ENCODE measurements at regions not wholly inside any gene's neighbourhood (a gene's known extent, or its start where the extent isn't known, plus 50 kb on each side); places are given as distances from the start of the nearest gene placed in this dataset.

DNA sequence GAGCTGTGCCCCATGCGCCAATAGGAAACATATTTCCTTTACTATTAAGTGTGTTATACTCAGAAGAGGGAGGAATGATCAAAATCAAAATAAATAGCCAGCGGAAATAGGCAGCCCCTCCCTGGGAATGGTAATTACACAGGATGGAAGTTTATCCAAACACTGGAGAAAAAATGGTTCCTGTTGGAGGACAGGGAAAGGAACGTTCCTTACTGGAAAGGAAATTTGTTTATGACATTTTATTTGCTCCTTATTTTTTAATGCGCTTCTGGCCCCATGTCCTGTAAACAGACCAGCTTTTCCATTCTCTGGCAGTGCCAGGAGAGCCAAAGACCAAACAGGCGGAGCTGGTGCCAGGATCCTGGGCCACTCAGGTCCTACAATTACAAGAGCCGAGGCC, 273.7 kb downstream of the SOX9 start:
- H3K27me3 ChIP-seq (ENCODE audit: low read length): no peaks in the 10 kb centered on the region
- H3K79me2 ChIP-seq (ENCODE audit: insufficient read depth, low read length): no peaks in the 10 kb centered on the region
- no peaks in the 10 kb centered on the region for H3K36me3 ChIP-seq (ENCODE audit: low read length)
- H3K4me3 ChIP-seq (ENCODE audit: insufficient read depth, low read length, poor library complexity, severe bottlenecking): no peak overlapping the region
- no peaks in the 10 kb centered on the region for H3K9me3 ChIP-seq (ENCODE audit: insufficient read depth, low read length)
- H3K4me2 ChIP-seq (ENCODE audit: low read depth, low read length, poor library complexity, severe bottlenecking): no peak overlapping the region
- no peaks in the 10 kb centered on the region for H3K9me2 ChIP-seq (replicated peaks; ENCODE audit: insufficient read depth, low read length)
- no peak overlapping the region for H3K27ac ChIP-seq (ENCODE audit: low read depth, low read length)
- H4K20me1 ChIP-seq (ENCODE audit: low read depth, low read length): no peaks in the 10 kb centered on the region
- no peak overlapping the region for H3K9ac ChIP-seq (ENCODE audit: low read length)
- H3F3A ChIP-seq (ENCODE audit: insufficient read depth): no peaks in the 10 kb centered on the region
- H2AFZ ChIP-seq (ENCODE audit: low read depth, low read length, severe bottlenecking): no peak overlapping the region
- TF ChIP-seq EZH2phosphoT487 (conservative IDR thresholded peaks at IDR 0.05; ENCODE audit: low read length): no peak
- TF ChIP-seq, protein P1, sequence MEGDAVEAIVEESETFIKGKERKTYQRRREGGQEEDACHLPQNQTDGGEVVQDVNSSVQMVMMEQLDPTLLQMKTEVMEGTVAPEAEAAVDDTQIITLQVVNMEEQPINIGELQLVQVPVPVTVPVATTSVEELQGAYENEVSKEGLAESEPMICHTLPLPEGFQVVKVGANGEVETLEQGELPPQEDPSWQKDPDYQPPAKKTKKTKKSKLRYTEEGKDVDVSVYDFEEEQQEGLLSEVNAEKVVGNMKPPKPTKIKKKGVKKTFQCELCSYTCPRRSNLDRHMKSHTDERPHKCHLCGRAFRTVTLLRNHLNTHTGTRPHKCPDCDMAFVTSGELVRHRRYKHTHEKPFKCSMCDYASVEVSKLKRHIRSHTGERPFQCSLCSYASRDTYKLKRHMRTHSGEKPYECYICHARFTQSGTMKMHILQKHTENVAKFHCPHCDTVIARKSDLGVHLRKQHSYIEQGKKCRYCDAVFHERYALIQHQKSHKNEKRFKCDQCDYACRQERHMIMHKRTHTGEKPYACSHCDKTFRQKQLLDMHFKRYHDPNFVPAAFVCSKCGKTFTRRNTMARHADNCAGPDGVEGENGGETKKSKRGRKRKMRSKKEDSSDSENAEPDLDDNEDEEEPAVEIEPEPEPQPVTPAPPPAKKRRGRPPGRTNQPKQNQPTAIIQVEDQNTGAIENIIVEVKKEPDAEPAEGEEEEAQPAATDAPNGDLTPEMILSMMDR (IDR thresholded peaks at IDR 0.05; ENCODE audit: insufficient read depth, low read length, poor library complexity, severe bottlenecking): no peak

DNA sequence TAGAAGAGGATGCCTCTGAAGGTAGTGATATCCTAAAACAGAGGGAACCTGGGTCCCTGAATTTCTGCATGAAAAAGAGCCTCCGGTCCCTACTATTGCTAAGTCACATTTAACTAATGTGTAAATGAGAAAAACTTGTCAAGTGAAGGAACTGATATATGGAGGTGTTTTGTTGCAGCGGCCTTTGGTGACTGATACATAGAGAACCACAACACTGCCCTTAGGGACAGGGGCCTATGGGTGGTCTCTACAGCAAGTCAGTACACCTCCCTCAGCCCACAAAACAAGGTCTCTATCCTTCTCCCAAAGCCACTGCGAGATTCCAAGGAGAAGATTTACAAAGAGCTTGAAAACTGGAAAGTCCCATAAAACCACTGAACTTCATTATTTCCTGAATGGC, 275.3 kb downstream of the SOX9 start:
- Histone ChIP-seq H3K79me2 (ENCODE audit: insufficient read depth, low read length) (no peaks in the 10 kb centered on the region), H2AFZ (ENCODE audit: low read depth, low read length, severe bottlenecking) (no peak overlapping the region), H3K9me2 (replicated peaks; ENCODE audit: insufficient read depth, low read length) (no peaks in the 10 kb centered on the region), H4K20me1 (ENCODE audit: low read depth, low read length) (no peaks in the 10 kb centered on the region), H3K4me2 (ENCODE audit: low read depth, low read length, poor library complexity, severe bottlenecking) (no peak overlapping the region), H3K27ac (ENCODE audit: low read depth, low read length) (no peak overlapping the region), H3K36me3 (ENCODE audit: low read length) (no peaks in the 10 kb centered on the region), H3K9me3 (ENCODE audit: insufficient read depth, low read length) (no peaks in the 10 kb centered on the region), H3K27me3 (ENCODE audit: low read length) (no peaks in the 10 kb centered on the region), H3F3A (ENCODE audit: insufficient read depth) (no peaks in the 10 kb centered on the region), H3K4me3 (ENCODE audit: insufficient read depth, low read length, poor library complexity, severe bottlenecking) (no peak overlapping the region), H3K9ac (ENCODE audit: low read length) (no peak overlapping the region)
- TF ChIP-seq EZH2phosphoT487 (conservative IDR thresholded peaks at IDR 0.05; ENCODE audit: low read length): no peak
- TF ChIP-seq, protein P1 (IDR thresholded peaks at IDR 0.05; ENCODE audit: insufficient read depth, low read length, poor library complexity, severe bottlenecking): no peak

- H3K9me2 ChIP-seq (replicated peaks; ENCODE audit: insufficient read depth, low read length): no peaks in the 10 kb centered on the region
- H3K4me2 ChIP-seq (ENCODE audit: low read depth, low read length, poor library complexity, severe bottlenecking): no peak overlapping the region
- no peak overlapping the region for H3K27ac ChIP-seq (ENCODE audit: low read depth, low read length)
These were observed 276.4 kb downstream of the SOX9 start for GRCh38 chr17:72397223-72397667.

More at GRCh38 chr17:72397223-72397667, 276.4 kb downstream of the SOX9 start:
- H2AFZ ChIP-seq (ENCODE audit: low read depth, low read length, severe bottlenecking): no peak overlapping the region
- no peaks in the 10 kb centered on the region for H3F3A ChIP-seq (ENCODE audit: insufficient read depth)
- no peaks in the 10 kb centered on the region for H3K27me3 ChIP-seq (ENCODE audit: low read length)
- no peak overlapping the region for H3K4me3 ChIP-seq (ENCODE audit: insufficient read depth, low read length, poor library complexity, severe bottlenecking)
- no peaks in the 10 kb centered on the region for H3K79me2 ChIP-seq (ENCODE audit: insufficient read depth, low read length)
- no peaks in the 10 kb centered on the region for H3K9me3 ChIP-seq (ENCODE audit: insufficient read depth, low read length)
- TF ChIP-seq, protein P1 (IDR thresholded peaks at IDR 0.05; ENCODE audit: insufficient read depth, low read length, poor library complexity, severe bottlenecking): no peak
- TF ChIP-seq EZH2phosphoT487 (conservative IDR thresholded peaks at IDR 0.05; ENCODE audit: low read length): no peak
- no peaks in the 10 kb centered on the region for H3K36me3 ChIP-seq (ENCODE audit: low read length)
- no peak overlapping the region for H3K9ac ChIP-seq (ENCODE audit: low read length)
- no peaks in the 10 kb centered on the region for H4K20me1 ChIP-seq (ENCODE audit: low read depth, low read length)
